ENCODE measurements at regions not wholly inside any gene's neighbourhood (a gene's known extent, or its start where the extent isn't known, plus 50 kb on each side); places are given as distances from the start of the nearest gene placed in this dataset.

DNA sequence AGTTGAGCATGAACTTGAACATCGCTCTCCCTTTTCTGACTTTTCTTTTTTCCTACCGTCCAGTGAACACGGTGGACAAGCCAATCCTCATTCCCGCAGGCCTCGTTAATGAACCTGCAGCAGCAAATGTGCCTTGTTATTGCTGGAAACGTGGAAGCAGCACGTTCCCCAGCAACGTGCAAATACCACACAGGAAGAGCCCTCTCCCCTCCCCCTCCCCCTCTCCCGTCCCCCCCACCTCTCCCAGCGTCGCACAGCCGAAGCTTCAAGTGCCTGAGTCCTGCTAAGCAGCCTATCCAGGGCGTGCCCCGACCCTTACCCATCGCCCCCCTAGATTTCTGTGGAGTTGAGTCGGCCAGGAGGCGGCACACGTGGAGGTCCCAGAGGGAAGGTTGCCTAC is 219.9 kb downstream of the BCOR start:
- TF ChIP-seq, protein P1, sequence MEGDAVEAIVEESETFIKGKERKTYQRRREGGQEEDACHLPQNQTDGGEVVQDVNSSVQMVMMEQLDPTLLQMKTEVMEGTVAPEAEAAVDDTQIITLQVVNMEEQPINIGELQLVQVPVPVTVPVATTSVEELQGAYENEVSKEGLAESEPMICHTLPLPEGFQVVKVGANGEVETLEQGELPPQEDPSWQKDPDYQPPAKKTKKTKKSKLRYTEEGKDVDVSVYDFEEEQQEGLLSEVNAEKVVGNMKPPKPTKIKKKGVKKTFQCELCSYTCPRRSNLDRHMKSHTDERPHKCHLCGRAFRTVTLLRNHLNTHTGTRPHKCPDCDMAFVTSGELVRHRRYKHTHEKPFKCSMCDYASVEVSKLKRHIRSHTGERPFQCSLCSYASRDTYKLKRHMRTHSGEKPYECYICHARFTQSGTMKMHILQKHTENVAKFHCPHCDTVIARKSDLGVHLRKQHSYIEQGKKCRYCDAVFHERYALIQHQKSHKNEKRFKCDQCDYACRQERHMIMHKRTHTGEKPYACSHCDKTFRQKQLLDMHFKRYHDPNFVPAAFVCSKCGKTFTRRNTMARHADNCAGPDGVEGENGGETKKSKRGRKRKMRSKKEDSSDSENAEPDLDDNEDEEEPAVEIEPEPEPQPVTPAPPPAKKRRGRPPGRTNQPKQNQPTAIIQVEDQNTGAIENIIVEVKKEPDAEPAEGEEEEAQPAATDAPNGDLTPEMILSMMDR (conservative IDR thresholded peaks at IDR 0.05; ENCODE audit: low read depth, low read length) = no peak
- TF ChIP-seq MXI1 (IDR thresholded peaks at IDR 0.05; ENCODE audit: borderline replicate concordance, low read depth, low read length) = no peak
- no peak for TF ChIP-seq NFE2L2 (IDR thresholded peaks at IDR 0.05; ENCODE audit: low read depth, low read length)
- Histone ChIP-seq H3K4me3 (ENCODE audit: insufficient read depth, low read depth, low read length) (no peak overlapping the region), H3K27me3 (ENCODE audit: control insufficient read depth, insufficient read depth, low read length) (peaks cover 38% of the 10 kb centered on the region), H3K4me2 (ENCODE audit: low read depth, low read length) (no peak overlapping the region), H3K14ac (replicated peaks; ENCODE audit: low read depth, low read length) (no peak overlapping the region), H3K23ac (ENCODE audit: low read depth, low read length) (no peak overlapping the region), H4K91ac (ENCODE audit: insufficient read depth, low read depth, low read length) (no peak overlapping the region), H3K56ac (ENCODE audit: extremely low read depth, insufficient read depth, low read length) (no peak overlapping the region), H3K4ac (ENCODE audit: low read depth, low read length) (no peak overlapping the region), H3K18ac (ENCODE audit: low read depth, low read length) (no peak overlapping the region), H3K27ac (ENCODE audit: insufficient read depth, low read length) (no peak overlapping the region), H3K79me1 (ENCODE audit: low read depth in 1 of 2, low read length in 2 of 2) (no peaks in the 10 kb centered on the region), H2AK5ac (ENCODE audit: low read depth, low read length) (no peak overlapping the region), H2BK120ac (ENCODE audit: low read depth, low read length) (no peak overlapping the region), H3K4me1 (ENCODE audit: control insufficient read depth, insufficient read depth, low read length) (no peaks in the 10 kb centered on the region), H3K9me1 (ENCODE audit: insufficient read depth, low read length) (no peaks in the 10 kb centered on the region), H2BK5ac (ENCODE audit: low read depth, low read length, poor library complexity, severe bottlenecking) (no peak overlapping the region), H4K20me1 (ENCODE audit: insufficient read depth, low read length) (no peaks in the 10 kb centered on the region), H2AFZ (replicated peaks; ENCODE audit: low read length, poor library complexity) (no peak overlapping the region), H4K8ac (ENCODE audit: low read depth in 2 of 2, low read length in 2 of 2) (no peak overlapping the region), H3K36me3 (ENCODE audit: control insufficient read depth, insufficient read depth, low read length) (no peaks in the 10 kb centered on the region), H2AK9ac (replicated peaks; ENCODE audit: low read depth, low read length, poor library complexity) (no peak overlapping the region), H3K9ac (ENCODE audit: low read depth, low read length) (no peak overlapping the region), H2BK20ac (ENCODE audit: low read depth, low read length) (no peak overlapping the region), H4K5ac (ENCODE audit: low read depth, low read length) (no peak overlapping the region), H3K9me3 (ENCODE audit: control insufficient read depth, insufficient read depth, low read length) (0 out of 2 replicates have a peak, but pooled peaks cover 2% of the 10 kb centered on the region), H2BK15ac (ENCODE audit: low read depth, low read length) (no peak overlapping the region)
- DNase-seq (no peak), ATAC-seq (ENCODE audit: low read depth) (no peak)
- ChIA-PET POLR2A (ENCODE audit: unreplicated experiment) (no interaction called here), CTCF (no interaction called here)
- no TSS peak for BruUV-seq (replicated peaks)
- 80% methylated on average over 2 of the region's 18 CpGs; no CpG with 5 or more reads in 1 of the 2 experiments for WGBS, 2 experiments (ENCODE audit: extremely low coverage in 2 of 2, insufficient read length in 1 of 2)
- dilution Hi-C loops (cut with HindIII; ENCODE audit: low sequenced_read_pairs, unreplicated experiment) = no loop called here
- in situ Hi-C loops (cut with MboI; ENCODE audit: low sequenced_read_pairs) = no loop called here
- intact Hi-C loops (cut with micrococcal nuclease) = no loop called here

Data from IMR-90 (cell line).